T-helper 17 cell (primary cell): ENCODE measurements at regions not wholly inside any gene's neighbourhood (a gene's known extent, or its start where the extent isn't known, plus 50 kb on each side); places are given as distances from the start of the nearest gene placed in this dataset.

ENCODE experiments used
- ATAC-seq: fragments of 150-1000 bp; cut with Tn5 transposase; 2 replicates; pipeline ENCODE4 v1.10.0; 2021; ENCODE audit warnings: mild to moderate bottlenecking, moderate library complexity
- DNase-seq, 3 donors: peaks; one replicate each; pipeline versions ENCODE4 v3.0.0 to v3.0.0-alpha.2; 2020 to 2021
- H3K9me3 ChIP-seq: one replicate; pipeline ENCODE4 v1.7.0; 2013; ENCODE audit warnings: low read length, mild to moderate bottlenecking; ENCODE audit not compliant: control insufficient read depth, poor library complexity, severe bottlenecking
- H3K27ac Mint-ChIP-seq: one replicate; pipeline ENCODE4 v1.8.0; 2022; ENCODE audit warnings: mild to moderate bottlenecking, moderate library complexity, mixed read lengths
- H3K27me3 Mint-ChIP-seq: one replicate; pipeline ENCODE4 v1.8.0; 2022; ENCODE audit warnings: mixed read lengths
- H3K36me3 Mint-ChIP-seq: one replicate; pipeline ENCODE4 v1.8.0; 2022; ENCODE audit warnings: low read depth, mixed read lengths
- H3K4me1 Mint-ChIP-seq: one replicate; pipeline ENCODE4 v1.8.0; 2022; ENCODE audit warnings: mild to moderate bottlenecking, mixed read lengths
- H3K4me3 Mint-ChIP-seq: one replicate; pipeline ENCODE4 v1.8.0; 2022; ENCODE audit warnings: mild to moderate bottlenecking, moderate library complexity, mixed read lengths

GRCh38 chr21:36636016-36636415 is 62.9 kb upstream of the SIM2 start:
- Mint-ChIP-seq H3K4me3 (no peak overlapping the region), H3K4me1 (no peaks in the 10 kb centered on the region), H3K27ac (no peak overlapping the region), H3K36me3 (peaks cover 3% of the 10 kb centered on the region), H3K27me3 (peaks cover 35% of the 10 kb centered on the region)
- peaks cover 3% of the 10 kb centered on the region for H3K9me3 ChIP-seq
- no peak for ATAC-seq
- DNase-seq = no peak

GRCh38 chr21:36636439-36636838 is 62.5 kb upstream of the SIM2 start:
- Mint-ChIP-seq H3K27me3 (peaks cover 32% of the 10 kb centered on the region), H3K36me3 (peaks cover 3% of the 10 kb centered on the region), H3K4me1 (no peaks in the 10 kb centered on the region), H3K4me3 (no peak overlapping the region), H3K27ac (no peak overlapping the region)
- ATAC-seq (no peak), DNase-seq (no peak)
- H3K9me3 ChIP-seq = peaks cover 3% of the 10 kb centered on the region

DNA sequence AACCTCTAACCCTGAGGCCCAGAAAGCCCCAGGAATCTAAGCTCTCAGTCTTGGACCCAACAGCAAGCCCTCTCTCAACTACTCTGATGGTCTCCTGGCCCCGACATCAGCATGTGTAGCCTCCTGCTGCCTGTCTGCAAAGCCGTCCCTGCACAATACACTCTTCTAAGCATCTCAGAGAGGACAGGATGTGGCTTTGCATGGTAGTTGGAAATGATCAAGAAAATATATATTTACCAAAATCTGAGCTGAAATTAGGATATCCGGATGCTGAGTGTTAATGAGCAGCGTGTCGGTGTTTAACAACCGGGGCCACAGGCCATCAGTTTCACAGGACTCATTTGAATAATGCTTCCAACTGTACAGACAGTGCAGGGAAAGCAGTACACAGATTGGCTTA is 59.1 kb upstream of the SIM2 start:
- peaks cover 3% of the 10 kb centered on the region for H3K36me3 Mint-ChIP-seq
- no peak overlapping the region for H3K27ac Mint-ChIP-seq
- no peak overlapping the region for H3K4me3 Mint-ChIP-seq
- ATAC-seq (no peak), DNase-seq (no peak)
- peaks cover 3% of the 10 kb centered on the region for H3K9me3 ChIP-seq
- H3K4me1 Mint-ChIP-seq = no peaks in the 10 kb centered on the region
- peaks cover 32% of the 10 kb centered on the region for H3K27me3 Mint-ChIP-seq

DNA sequence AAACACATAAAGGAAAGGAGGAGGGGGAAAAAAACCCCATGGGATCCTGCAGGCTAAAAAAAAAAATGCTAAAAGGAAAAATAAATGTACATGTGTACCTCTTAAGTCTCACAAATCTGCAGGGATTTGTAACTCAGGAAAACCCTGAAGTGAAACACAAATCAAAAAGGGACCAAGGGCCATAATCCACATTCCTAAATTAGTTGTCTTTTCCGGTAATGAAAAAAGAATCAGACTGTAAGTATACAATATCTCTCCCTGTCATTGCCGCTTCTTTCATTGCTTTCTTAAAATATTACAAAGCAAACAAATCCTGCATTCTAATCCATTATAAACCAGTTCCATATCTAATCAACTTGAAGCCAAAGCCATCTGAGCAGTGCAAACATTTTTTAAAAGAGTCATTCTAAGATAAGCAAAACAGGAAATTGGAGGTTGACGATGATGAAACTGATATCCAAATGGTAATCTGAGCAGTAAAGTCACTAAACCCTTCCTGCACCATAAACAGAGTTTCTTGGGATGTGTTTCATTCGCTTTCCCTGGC is 58.7 kb upstream of the SIM2 start:
- peaks cover 3% of the 10 kb centered on the region for H3K36me3 Mint-ChIP-seq
- DNase-seq = no peak
- H3K4me1 Mint-ChIP-seq = no peaks in the 10 kb centered on the region
- H3K27ac Mint-ChIP-seq = no peak overlapping the region
- ATAC-seq = no peak
- H3K4me3 Mint-ChIP-seq = no peak overlapping the region
- peaks cover 32% of the 10 kb centered on the region for H3K27me3 Mint-ChIP-seq
- H3K9me3 ChIP-seq = peaks cover 3% of the 10 kb centered on the region

DNA sequence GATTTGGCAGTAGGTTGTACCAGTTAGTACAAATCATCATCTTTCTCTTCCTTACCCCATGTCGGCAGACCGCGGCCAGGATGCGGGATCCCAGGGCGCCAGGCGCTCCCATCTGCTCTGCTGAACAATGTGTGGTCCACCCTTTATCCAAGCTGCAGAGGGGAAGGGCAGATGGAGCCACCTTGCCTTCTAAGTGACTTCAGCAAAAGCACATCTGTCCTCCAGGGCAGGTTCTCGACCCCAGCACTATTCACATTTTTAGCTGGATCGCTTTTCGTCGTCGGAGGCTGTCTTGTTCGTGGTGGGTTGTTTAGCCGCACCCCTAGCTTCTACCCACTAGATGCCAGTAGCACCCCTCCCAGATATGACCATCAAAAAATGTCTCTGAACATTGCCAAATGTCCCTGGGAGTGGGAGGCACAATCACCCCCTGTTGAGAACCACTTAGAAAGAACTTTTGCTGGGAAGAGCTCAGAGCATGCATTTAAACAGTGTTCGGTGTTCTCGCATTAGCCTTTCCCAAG is 58.1 kb upstream of the SIM2 start:
- H3K4me3 Mint-ChIP-seq = no peak overlapping the region
- ATAC-seq (no peak), DNase-seq (no peak)
- peaks cover 3% of the 10 kb centered on the region for H3K9me3 ChIP-seq
- H3K4me1 Mint-ChIP-seq = no peaks in the 10 kb centered on the region
- H3K27me3 Mint-ChIP-seq = peaks cover 32% of the 10 kb centered on the region
- H3K27ac Mint-ChIP-seq = no peak overlapping the region
- H3K36me3 Mint-ChIP-seq = peaks cover 3% of the 10 kb centered on the region

DNA sequence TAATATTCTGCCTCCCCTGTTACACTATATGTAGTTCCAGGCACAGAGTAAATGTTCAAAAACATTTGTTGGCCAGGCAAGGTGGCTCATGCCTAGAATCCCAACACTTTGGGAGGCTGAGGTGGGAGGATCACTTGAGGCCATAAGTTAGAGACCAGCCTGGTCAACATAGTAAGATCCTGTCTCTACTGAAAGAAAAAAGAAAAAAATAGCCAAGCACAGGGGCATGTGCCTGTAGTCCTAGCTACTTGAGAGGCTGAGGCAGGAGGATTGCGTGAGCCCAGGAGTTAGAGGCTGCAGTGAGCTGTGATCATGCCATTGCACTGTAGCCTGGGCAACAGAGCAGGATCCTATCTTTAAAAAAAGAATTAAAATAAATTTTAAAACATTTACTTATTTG is 57.6 kb upstream of the SIM2 start:
- H3K27ac Mint-ChIP-seq = no peak overlapping the region
- peaks cover 3% of the 10 kb centered on the region for H3K9me3 ChIP-seq

DNA sequence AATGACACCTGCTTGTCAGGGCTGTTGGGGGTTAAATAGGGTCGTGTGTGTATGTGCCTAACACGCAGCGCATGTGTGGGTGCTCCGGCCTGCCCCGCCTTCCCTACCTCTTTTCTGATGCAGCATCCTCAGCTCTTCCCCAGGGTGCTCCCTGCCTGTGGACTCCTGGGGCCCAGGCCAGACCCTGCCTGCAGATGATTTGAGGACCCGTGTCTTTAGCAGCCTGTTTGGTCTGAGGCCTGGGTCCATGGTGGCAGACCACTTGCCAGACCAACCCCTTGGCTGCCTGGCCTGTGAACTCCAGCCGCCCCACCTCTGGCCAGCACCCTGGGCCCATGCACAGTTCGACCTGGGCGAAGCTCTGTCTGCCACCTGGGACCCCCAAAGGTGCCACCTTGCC is 57.0 kb upstream of the SIM2 start:
- no peak for DNase-seq
- peaks cover 3% of the 10 kb centered on the region for H3K36me3 Mint-ChIP-seq
- H3K27me3 Mint-ChIP-seq = peaks cover 37% of the 10 kb centered on the region
- no peak overlapping the region for H3K27ac Mint-ChIP-seq
- H3K9me3 ChIP-seq = peaks cover 3% of the 10 kb centered on the region
- H3K4me1 Mint-ChIP-seq = no peaks in the 10 kb centered on the region
- no peak overlapping the region for H3K4me3 Mint-ChIP-seq
- no peak for ATAC-seq

More for the DNA sequence above, 57.6 kb upstream of the SIM2 start:
- peaks cover 3% of the 10 kb centered on the region for H3K36me3 Mint-ChIP-seq
- ATAC-seq (no peak), DNase-seq (no peak)
- H3K4me1 Mint-ChIP-seq = no peaks in the 10 kb centered on the region
- peaks cover 32% of the 10 kb centered on the region for H3K27me3 Mint-ChIP-seq
- no peak overlapping the region for H3K4me3 Mint-ChIP-seq

GRCh38 chr21:36642777-36643176 is 56.1 kb upstream of the SIM2 start:
- peaks cover 3% of the 10 kb centered on the region for H3K36me3 Mint-ChIP-seq
- no peak overlapping the region for H3K27ac Mint-ChIP-seq
- no peaks in the 10 kb centered on the region for H3K4me1 Mint-ChIP-seq
- peaks cover 3% of the 10 kb centered on the region for H3K9me3 ChIP-seq
- no peak for ATAC-seq
- DNase-seq = no peak
- H3K27me3 Mint-ChIP-seq = peaks cover 43% of the 10 kb centered on the region
- no peak overlapping the region for H3K4me3 Mint-ChIP-seq

GRCh38 chr21:36643374-36644250 is 55.3 kb upstream of the SIM2 start:
- H3K4me3 Mint-ChIP-seq = no peak overlapping the region
- DNase-seq (no peak), ATAC-seq (no peak)
- peaks cover 3% of the 10 kb centered on the region for H3K36me3 Mint-ChIP-seq
- H3K9me3 ChIP-seq = peaks cover 3% of the 10 kb centered on the region
- H3K4me1 Mint-ChIP-seq = no peaks in the 10 kb centered on the region
- peaks cover 43% of the 10 kb centered on the region for H3K27me3 Mint-ChIP-seq
- no peak overlapping the region for H3K27ac Mint-ChIP-seq

- no peak for DNase-seq
- no peak for ATAC-seq
- no peaks in the 10 kb centered on the region for H3K9me3 ChIP-seq
- Mint-ChIP-seq H3K36me3 (no peaks in the 10 kb centered on the region), H3K27ac (no peak overlapping the region), H3K4me1 (no peaks in the 10 kb centered on the region), H3K4me3 (no peak overlapping the region), H3K27me3 (peaks cover 23% of the 10 kb centered on the region)
Measured at GRCh38 chr21:36646011-36646410, 52.9 kb upstream of the SIM2 start.

DNA sequence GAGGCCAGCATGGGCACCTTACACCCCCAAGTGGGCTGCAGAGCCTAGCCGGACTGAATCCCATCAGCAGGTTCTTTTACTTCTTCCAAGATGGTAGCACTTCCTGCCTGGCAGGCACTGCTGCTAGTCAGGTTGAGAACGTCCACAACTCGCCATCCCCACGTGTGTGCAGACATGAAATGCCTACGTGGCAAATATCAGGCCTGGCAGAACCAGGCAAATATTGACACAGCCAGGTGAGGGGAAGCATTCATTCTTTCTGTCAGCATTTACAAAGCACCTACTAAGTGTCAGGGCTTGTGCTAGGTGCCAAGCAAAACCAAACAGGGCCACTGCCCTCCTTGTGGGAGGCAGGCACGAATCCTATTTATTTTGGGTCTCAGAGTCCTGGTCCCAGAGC is 52.3 kb upstream of the SIM2 start:
- H3K27ac Mint-ChIP-seq = no peak overlapping the region
- no peaks in the 10 kb centered on the region for H3K9me3 ChIP-seq

GRCh38 chr21:36647279-36648093 is 51.4 kb upstream of the SIM2 start:
- H3K4me3 Mint-ChIP-seq = no peak overlapping the region
- no peaks in the 10 kb centered on the region for H3K9me3 ChIP-seq
- no peak for DNase-seq
- no peak for ATAC-seq
- no peaks in the 10 kb centered on the region for H3K36me3 Mint-ChIP-seq
- no peak overlapping the region for H3K27ac Mint-ChIP-seq
- peaks cover 14% of the 10 kb centered on the region for H3K27me3 Mint-ChIP-seq
- H3K4me1 Mint-ChIP-seq = no peaks in the 10 kb centered on the region

More for the DNA sequence above, 52.3 kb upstream of the SIM2 start:
- Mint-ChIP-seq H3K36me3 (no peaks in the 10 kb centered on the region), H3K4me1 (no peaks in the 10 kb centered on the region), H3K27me3 (peaks cover 21% of the 10 kb centered on the region), H3K4me3 (no peak overlapping the region)
- DNase-seq (no peak), ATAC-seq (no peak)
